Gastrocnemius medialis (tissue), 4 donors: ENCODE measurements at regions not wholly inside any gene's neighbourhood (a gene's known extent, or its start where the extent isn't known, plus 50 kb on each side); places are given as distances from the start of the nearest gene placed in this dataset.
A peak's percentile ranks its signal among the peaks of the same experiment; 100 is the strongest.

Experiments used
- ATAC-seq, 2 donors: fragments of 150-250 bp; one replicate each; pipeline ENCODE4 v1.9.1; 2016
- DNase-seq, 2 donors: peaks; one replicate each; pipeline ENCODE4 v3.0.0-alpha.2; 2019
- H3K27ac ChIP-seq, 4 donors: fragments of 200-600 bp; sonication (generic); 1 replicate in 1 of 4; 2 replicates in 3 of 4; pipeline ENCODE4 v1.5.1; 2016 to 2018; ENCODE audit warnings: mild to moderate bottlenecking in 2 of 4, moderate library complexity in 1 of 4
- H3K27me3 ChIP-seq, 3 donors: fragments of 200-600 bp; sonication (generic) in 2 of 3; 1 replicate in 1 of 3; 2 replicates in 2 of 3; pipeline versions ENCODE4 v1.5.1 to v1.6.0; 2016 to 2019; ENCODE audit warnings: mild to moderate bottlenecking in 1 of 3, moderate library complexity in 1 of 3
- H3K36me3 ChIP-seq, 2 donors: fragments of 200-600 bp; sonication (generic) in 1 of 2; one replicate each; pipeline ENCODE4 v1.5.1; 2017 to 2018
- H3K4me1 ChIP-seq, 2 donors: fragments of 200-600 bp; sonication (generic) in 1 of 2; one replicate each; pipeline ENCODE4 v1.5.1; 2016 to 2017; ENCODE audit warnings: mild to moderate bottlenecking in 2 of 2
- H3K4me3 ChIP-seq, 4 donors: fragments of 200-600 bp; sonication (generic) in 3 of 4; 1 replicate in 1 of 4; 2 replicates in 3 of 4; pipeline ENCODE4 v1.5.1; 2016 to 2019; ENCODE audit warnings: mild to moderate bottlenecking in 2 of 4
- H3K9me3 ChIP-seq, 3 donors: fragments of 200-600 bp; sonication (generic) in 2 of 3; 1 replicate in 1 of 3; 2 replicates in 2 of 3; pipeline ENCODE4 v1.5.1; 2016 to 2019
- CTCF ChIP-seq, 5 experiments: fragments of 450-650 bp in 3 of 5; fragments of 200-600 bp in 2 of 5; sonication (generic) in 2 of 5; IDR thresholded peaks in 4 of 5; conservative IDR thresholded peaks in 1 of 5; 1 replicate in 4 of 5; 2 replicates in 1 of 5; pipeline ENCODE4 v1.5.1; 2016 to 2019; ENCODE audit warnings: antibody characterized with exemption in 5 of 5, mild to moderate bottlenecking in 3 of 5, moderate library complexity in 3 of 5
- POLR2A ChIP-seq, 2 donors: fragments of 450-650 bp; IDR thresholded peaks; one replicate each; pipeline ENCODE4 v1.6.1; 2017; ENCODE audit warnings: antibody characterized with exemption in 2 of 2, mild to moderate bottlenecking in 2 of 2, moderate library complexity in 2 of 2
- in situ Hi-C, 4 donors: fragments of 200-750 bp; cut with MboI; loops; one replicate each; pipeline versions ENCODE4 v1.15.0 to v1.8.0; 2017; ENCODE audit warnings: low sequenced_read_pairs in 4 of 4
- intact Hi-C: fragments of 100-400 bp; cut with DNase I; formaldehyde crosslinking; loops from one replicate; pipeline ENCODE4 v1.15.1; 2023; ENCODE audit warnings: low total_unique reads

- Histone ChIP-seq H3K27me3 (no peaks in the 10 kb centered on the region), H3K9me3 (no peaks in the 10 kb centered on the region), H3K4me1 (peaks cover 5 to 9% of the 10 kb centered on the region in 2 donors), H3K36me3 (no peaks in the 10 kb centered on the region), H3K4me3 (no peak overlapping the region), H3K27ac (no peak overlapping the region)
- intact Hi-C loops = no loop called here
- DNase-seq (no peak), ATAC-seq (peak in 1 of 2 donors; percentile 30)
- in situ Hi-C loops = loop anchor here in 1 of 4 donors (25.0 kb wide), 1 partner anchor 111 kb away; no protein-coding TSS in a partner anchor
- no peak for TF ChIP-seq CTCF (IDR thresholded peaks at IDR 0.05 in 4 of 5, conservative IDR thresholded peaks at IDR 0.05 in 1 of 5)
- no peak for TF ChIP-seq POLR2A (IDR thresholded peaks at IDR 0.05)
These were observed 186.1 kb upstream of the SLC24A3 start for GRCh38 chr20:19026121-19026878.

GRCh38 chr20:19026901-19027644 is 185.4 kb upstream of the SLC24A3 start:
- no peak for DNase-seq
- H3K36me3 ChIP-seq = no peaks in the 10 kb centered on the region
- H3K27me3 ChIP-seq = no peaks in the 10 kb centered on the region
- no peak for TF ChIP-seq CTCF (IDR thresholded peaks at IDR 0.05 in 4 of 5, conservative IDR thresholded peaks at IDR 0.05 in 1 of 5)
- no peak for TF ChIP-seq POLR2A (IDR thresholded peaks at IDR 0.05)
- no peaks in the 10 kb centered on the region for H3K9me3 ChIP-seq
- in situ Hi-C loops (loop anchor here in 1 of 4 donors (25.0 kb wide), 1 partner anchor 110 kb away; no protein-coding TSS in a partner anchor), intact Hi-C loops (no loop called here)
- peaks cover 5 to 9% of the 10 kb centered on the region in 2 donors for H3K4me1 ChIP-seq
- no peak for ATAC-seq
- H3K4me3 ChIP-seq = no peak overlapping the region
- no peak overlapping the region for H3K27ac ChIP-seq

GRCh38 chr20:19027971-19028370 is 184.5 kb upstream of the SLC24A3 start:
- in situ Hi-C loops (loop anchor here in 1 of 4 donors (25.0 kb wide), 1 partner anchor 109 kb away; no protein-coding TSS in a partner anchor), intact Hi-C loops (no loop called here)
- ATAC-seq (no peak), DNase-seq (no peak)
- Histone ChIP-seq H3K9me3 (no peaks in the 10 kb centered on the region), H3K27ac (no peak overlapping the region), H3K27me3 (no peaks in the 10 kb centered on the region), H3K4me3 (no peak overlapping the region), H3K4me1 (peaks cover 5 to 9% of the 10 kb centered on the region in 2 donors), H3K36me3 (no peaks in the 10 kb centered on the region)
- no peak for TF ChIP-seq CTCF (IDR thresholded peaks at IDR 0.05 in 4 of 5, conservative IDR thresholded peaks at IDR 0.05 in 1 of 5)
- no peak for TF ChIP-seq POLR2A (IDR thresholded peaks at IDR 0.05)

GRCh38 chr20:19041787-19042186 is 170.7 kb upstream of the SLC24A3 start:
- in situ Hi-C loops = loop anchor here in 1 of 4 donors (25.0 kb wide), 1 partner anchor 96 kb away; no protein-coding TSS in a partner anchor
- no peak for ATAC-seq
- H3K27me3 ChIP-seq = no peaks in the 10 kb centered on the region
- no peaks in the 10 kb centered on the region for H3K4me1 ChIP-seq
- TF ChIP-seq POLR2A (IDR thresholded peaks at IDR 0.05) (no peak), CTCF (IDR thresholded peaks at IDR 0.05 in 4 of 5, conservative IDR thresholded peaks at IDR 0.05 in 1 of 5) (no peak)
- H3K36me3 ChIP-seq = no peaks in the 10 kb centered on the region
- H3K9me3 ChIP-seq = no peaks in the 10 kb centered on the region
- no peak overlapping the region for H3K4me3 ChIP-seq
- H3K27ac ChIP-seq = no peak overlapping the region
- no peak for DNase-seq
- intact Hi-C loops = no loop called here
